GM19043 (cell line): ENCODE measurements at regions not wholly inside any gene's neighbourhood (a gene's known extent, or its start where the extent isn't known, plus 50 kb on each side); places are given as distances from the start of the nearest gene placed in this dataset.
"Not testable (repeated sequence)": the region's sequence is repeated elsewhere in the genome, so short reads cannot be mapped to it uniquely, and the experiment has no call there.

Experiments used
- ATAC-seq: cut with Tn5 transposase; IDR thresholded peaks from one replicate; pipeline ENCODE4 v1.9.1; 2021; ENCODE audit warnings: low read depth; ENCODE audit not compliant: unreplicated experiment

DNA sequence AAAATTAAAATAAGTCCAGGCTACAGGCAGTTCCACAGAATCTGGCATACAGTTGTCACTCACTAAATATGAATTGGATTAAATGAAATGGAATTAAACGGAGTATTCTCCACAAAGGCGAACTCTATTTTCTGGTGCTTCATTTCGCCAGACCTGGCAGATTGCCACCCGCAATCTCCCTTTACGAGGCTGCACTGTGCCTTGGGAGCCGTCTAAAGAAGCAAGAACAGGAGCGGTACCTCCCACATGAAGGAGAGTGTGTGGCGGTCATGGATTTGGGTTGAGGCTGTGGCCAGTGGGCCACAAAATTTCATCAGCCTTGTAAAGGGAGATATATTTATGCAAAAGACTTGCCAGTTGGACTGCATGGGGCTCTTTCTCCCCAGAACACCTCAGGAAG is 151.0 kb downstream of the OSR1 start:
- ATAC-seq, result no peak

DNA sequence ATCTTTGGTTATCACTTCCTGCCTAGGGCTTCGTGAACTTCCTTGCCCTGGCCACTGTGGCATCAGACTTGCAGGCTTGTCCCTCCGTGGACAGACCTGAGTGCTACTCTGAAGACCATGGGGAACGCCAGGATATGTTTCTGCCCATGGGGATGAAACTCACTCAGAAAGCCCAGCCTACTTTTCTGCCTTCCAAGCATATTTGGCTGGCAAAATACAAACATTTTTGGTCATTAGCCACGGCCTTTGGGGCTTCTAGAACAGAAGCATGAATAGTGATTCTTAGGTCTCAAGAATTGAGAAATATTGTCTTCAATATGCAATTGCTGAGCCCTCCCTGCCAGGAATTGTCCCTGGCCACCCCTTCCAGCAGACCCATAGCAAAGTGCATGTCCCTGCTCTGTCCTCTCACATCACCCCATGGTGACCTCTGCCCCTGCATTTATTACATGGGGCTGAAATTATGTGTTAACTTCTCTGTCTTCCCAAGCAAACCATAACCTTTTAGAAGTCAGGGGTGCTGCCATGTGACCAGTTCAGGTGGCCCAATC is 152.4 kb downstream of the OSR1 start:
- no peak for ATAC-seq

DNA sequence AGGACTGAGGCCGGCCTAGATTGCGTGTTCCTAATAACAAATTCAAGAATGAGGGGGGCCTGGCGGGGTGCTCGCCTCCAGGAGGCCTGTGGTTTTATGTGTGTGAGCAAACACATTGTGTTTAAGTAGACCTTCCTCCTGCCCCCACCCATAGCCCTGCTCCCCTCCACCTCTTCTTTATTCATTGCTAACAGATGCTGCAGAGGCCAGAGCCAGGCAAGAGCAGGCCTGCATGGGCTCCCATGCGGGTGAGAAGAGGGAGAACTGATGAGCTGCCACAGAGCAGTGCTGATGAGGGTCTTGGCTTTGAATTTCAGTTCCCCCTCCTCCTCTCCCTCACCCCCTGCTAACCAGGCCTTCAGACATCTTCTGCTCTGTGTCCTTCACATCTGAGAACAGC is 154.6 kb downstream of the OSR1 start:
- no peak for ATAC-seq

DNA sequence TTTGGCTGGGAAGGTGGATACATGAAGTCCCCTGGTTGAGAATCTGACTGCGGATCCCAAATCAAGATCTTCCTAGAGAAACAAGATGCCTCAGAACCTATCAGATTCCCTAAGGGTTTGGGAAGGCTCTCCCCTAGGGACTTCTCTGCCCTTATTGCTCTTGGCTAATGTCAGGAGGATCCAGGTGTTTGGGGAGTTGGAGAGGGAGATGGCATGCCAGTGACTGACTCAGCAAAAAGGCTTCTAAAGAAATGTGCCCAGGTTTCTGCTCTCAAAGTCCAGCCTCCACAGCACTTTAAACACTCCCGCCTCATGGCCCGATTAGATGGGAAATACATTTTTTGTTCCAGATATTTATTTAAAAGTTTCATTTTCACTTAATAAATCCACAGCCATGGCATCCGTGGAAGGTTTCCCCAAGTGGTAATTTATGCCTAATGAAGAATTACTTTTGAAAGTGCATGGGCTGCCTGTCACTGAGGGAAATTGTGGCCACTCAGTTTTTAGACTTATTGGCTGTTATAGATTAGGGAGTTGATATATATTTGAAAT is 156.4 kb downstream of the OSR1 start:
- no peak for ATAC-seq

DNA sequence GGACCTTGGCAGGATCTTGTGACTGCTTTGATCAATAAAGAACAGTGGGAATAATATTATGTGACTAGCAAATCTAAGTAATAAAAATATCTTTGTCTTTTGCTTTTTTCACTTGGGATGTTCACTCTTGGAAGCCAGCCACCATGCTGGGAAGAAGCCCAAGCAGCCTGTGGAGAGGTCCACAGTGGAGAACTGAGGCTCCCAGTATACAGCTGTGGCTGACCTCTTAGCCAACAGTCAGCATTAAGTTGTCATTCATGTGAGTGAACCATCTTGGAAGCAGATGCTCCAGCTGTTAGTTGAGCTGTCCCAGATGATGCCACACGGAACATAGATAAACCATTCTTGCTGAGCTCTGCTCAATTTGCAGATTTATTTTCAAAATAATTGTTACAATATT is 160.0 kb downstream of the OSR1 start:
- no peak for ATAC-seq

DNA sequence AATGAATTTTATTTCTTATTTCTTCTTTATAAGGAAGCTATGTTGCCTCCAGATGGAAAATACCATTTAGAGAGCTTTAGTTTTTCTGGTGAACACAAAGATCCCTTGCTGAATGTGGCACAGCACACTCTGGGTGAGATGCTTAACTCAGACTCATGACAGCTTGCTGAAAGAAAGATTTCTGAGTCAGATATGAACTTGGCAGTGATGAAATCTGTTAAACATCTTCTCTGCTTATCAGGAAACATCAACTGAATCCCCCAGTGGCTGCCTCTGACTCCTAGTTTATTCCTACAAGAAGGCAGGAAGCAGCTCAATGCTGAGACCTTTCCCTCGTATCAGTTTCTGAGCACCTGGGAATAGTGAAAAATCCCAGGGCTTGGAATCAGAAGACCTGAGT is 162.8 kb downstream of the OSR1 start:
- ATAC-seq, result no peak

DNA sequence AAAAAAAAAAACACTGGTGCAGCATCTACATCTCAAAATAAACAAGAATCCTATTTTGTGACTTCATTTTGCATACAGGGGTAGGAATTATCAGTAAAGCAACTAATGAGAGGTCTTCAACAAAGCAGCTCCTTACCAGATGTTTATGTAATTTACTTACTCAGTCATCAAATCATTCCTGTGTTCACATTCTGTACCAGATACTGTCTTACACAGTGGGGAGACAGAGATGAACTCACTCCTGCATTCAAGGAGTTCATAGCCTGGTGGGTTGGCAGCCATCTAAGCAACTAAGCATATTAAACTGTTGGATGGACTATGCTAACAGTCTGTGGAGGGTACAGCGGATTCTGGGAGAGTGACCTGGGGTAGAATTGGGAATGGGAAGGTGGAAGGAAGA is 169.0 kb downstream of the OSR1 start:
- no peak for ATAC-seq

DNA sequence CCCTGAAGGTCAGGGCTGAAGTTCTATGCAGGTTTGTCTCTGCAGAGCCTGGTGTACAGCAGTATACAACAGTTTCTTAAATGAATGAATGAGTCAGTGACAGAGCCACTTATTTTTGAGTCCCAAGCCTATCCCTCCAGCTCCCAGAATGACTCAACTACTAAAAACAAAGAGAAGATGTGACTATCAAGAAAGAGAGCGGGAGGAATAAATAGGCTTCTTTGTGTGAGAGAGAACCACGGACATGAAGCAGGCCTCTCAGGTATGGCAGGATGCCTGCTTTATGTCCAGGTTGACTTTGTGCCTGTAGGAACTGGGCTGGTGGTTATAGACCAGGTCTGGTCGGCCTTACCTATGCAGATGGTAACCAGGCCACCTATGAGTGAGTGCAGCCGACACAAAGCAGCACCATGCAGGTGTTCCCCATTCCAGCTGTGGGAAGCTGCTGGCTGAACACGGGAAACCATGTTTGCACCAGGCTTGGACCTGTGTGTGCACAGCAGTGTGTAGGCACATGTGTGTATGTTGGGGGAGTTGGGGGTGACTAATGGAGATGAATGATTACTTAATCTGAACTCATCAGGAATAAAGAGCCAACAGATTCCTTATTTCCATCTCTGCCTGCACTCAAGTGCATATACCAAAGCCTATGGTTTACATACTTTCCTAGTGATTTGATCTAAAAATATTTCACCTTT is 171.0 kb downstream of the OSR1 start:
- no peak for ATAC-seq

DNA sequence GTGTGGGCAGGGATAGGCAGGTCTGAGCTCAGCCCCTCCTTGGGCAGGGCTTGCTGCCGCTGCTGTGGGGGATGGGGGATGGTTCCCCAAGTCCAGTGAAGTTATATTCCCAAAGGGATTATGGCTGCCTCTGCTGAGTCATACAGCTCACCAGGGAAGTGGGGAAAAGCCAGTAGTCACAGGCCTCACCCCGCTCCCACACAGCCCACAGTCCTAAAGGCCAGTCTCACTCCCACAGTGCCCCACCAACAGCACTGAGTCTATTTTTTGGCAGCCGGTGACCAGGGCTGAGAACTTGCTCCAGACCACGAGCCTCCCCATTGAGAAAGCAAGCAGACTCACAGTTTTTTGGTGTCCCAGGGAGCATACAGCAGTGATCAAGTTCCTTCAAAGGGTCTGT is 173.3 kb downstream of the OSR1 start:
- ATAC-seq, result no peak

DNA sequence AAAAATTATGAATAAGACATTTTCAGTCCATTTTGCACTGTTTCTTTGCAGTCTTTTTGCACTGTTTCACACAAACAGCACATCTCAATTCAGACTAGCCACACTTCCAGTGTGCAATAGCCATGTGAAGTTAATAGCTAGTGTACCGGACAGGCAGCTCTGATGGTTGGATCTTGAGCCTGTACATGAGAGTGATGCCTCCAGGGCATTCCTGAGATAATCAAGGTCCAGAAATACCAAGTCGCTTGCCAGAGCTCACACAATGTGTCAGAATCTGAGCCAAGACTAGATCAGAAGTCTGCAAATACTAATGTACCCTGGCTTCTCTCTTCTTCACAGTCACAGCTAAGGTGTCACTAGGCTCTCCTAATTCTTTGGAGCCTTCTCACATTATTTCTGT is 180.2 kb downstream of the OSR1 start:
- no peak for ATAC-seq

DNA sequence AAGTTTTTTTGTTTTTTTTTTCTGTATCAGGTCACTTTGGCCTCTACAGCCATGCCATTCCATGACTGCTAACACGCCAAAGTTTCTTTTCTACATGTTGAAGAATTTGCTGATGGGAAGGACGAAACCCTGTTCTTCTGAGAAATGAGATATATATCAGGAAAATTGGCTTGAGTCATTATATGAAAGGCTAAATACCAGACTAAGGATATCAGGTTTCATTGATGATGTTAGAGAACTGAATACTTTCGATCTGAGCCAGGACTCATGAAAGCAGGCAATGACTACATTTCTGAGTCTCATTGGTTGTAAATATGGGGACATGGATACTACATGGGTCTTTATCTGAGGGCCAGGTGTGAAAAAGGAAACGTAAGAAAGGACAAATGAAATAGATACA is 181.4 kb downstream of the OSR1 start:
- ATAC-seq, result no peak

DNA sequence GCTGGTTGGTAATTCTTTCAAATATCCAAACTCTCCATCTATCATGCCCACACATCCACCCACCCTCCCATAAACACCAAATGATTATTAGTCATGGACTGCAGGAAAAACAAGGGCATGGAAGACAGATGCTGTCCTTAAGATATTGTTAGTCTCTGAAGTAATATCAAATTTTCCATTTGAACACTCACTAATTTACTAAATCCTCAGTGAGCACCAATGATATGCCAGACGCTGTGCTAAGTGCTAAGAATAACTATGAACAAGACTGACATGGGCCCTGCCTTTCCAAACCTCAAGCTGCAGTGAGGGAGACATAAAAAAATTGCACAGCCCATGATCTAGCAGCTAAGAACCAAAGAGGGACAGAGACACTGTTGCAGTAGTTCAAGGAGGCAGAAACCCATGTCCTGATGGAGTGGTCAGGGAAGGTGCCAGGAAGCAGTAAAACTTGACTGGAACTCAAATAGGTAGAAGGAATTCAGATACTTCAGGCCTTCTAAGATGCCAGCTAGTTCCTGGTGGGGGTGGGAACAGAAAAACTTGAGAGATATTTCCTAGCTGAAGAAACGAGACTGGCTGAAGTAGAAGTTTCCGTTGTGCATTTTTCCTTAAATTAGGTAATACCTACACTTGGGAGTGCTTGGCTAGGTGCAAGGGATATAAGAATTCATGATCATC is 182.1 kb downstream of the OSR1 start:
- ATAC-seq, result no peak

DNA sequence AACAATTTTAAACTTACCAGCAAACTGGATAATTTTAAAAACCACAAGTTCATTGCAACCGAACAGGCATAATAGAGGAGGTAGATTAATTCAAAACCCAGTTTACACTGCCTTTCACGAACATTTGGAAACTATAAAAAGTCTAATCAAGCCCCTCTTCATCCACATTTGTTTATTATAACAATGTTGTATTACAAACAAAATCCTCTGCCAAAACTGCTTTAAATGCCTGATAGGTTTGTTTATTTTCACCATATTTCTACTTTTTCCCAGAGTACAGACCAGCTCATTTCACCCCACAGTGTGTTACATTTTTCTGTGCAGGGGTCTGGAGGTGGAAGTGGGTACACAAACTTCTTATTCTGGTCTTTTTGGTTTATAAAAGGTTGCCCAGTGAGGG is 184.2 kb downstream of the OSR1 start:
- no peak for ATAC-seq

DNA sequence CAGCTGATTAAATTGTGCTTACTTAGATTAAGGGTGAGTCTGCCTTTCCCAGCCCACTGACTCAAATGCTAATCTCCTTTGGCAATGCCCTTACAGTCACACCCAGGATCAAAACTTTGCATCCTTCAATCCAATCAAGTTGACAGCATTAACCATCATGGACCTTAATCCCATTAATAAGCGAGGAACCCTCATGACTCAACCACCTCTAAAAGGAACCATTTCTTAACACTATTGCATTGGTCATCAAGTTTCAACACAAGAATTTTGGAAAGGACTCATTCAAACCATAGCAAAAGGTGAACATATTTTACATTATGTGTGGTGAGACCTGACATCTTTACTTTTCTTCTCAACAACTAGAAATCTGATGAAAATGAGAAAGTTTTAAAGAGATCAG is 187.0 kb downstream of the OSR1 start:
- no peak for ATAC-seq

DNA sequence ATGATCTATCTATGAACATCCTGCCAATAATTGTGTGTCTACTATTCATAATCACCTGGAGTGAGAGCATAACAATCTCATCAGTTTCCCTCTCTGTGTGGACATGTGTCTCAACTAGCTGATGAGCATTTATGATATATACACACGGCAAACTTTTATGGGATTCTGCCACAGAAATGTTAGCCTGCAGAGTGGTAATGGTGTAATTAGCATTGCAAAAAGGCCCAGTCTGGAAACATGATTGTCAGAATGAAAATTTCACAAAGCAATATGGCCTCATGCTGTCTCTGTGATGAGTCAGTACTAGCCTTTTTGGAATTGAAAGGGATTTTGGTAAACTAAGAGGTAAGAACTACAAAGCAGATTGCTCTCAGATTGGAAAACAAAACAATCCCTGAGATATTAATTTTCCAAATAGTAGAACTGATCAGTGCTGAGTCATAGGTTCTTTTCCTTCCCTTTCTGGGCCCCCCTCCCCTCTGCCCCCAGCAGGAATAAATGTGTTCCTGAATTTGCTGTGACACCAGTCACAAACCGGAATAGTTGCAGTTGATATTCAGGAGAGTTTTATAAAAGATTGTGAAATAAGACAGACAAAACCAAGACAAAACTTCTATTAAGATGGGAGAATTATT is 189.2 kb downstream of the OSR1 start:
- no peak for ATAC-seq

DNA sequence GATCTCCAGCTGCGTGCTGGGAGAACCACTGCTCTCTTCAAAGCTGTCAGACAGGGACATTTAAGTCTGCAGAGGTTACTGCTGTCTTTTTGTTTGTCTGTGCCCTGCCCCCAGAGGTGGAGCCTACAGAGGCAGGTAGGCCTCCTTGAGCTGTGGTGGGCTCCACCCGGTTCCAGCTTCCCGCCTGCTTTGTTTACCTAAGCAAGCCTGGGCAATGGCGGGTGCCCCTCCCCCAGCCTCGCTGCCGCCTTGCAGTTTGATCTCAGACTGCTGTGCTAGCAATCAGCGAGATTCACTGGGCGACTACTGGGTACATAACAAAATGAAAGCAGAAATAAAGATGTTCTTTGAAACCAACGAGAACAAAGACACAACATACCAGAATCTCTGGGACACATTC is 194.3 kb downstream of the OSR1 start:
- not testable (repeated sequence) for ATAC-seq

DNA sequence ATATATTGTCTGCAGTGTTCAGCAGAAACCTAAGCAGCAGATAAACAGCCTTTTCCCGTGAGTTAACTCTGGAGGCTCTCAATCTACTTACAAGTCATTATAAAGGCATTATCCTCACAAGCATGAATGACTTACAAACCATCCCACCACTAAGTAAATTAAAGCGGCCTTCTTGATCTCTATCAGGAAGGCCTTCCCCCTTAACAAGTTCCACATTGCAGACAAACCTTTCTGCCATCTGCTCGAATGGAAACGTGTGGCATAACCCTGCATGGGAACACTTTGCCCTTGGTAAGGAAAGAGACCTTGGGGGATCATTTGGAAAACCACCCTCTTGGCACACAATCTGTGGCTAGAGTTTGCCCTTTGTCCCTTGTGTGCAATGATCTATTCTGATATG is 199.5 kb downstream of the OSR1 start:
- ATAC-seq, result no peak

DNA sequence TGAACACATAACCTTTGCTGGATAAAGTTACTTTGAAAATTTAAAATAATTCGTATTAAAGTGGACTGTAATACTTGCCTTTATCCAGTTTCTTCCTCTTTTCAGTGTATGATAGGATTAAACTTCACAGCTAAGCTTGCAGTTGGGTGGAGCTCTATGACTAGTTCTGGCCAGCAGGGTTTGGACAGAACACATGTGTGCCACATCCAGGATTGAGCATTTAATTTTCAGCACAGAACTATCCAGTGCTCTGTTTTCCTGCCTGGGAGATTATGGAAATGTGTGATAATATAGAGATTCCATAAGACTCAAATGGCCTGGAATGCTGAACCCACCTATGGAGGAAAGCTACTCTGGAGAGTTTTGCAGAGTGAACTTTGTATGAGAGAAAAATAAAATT is 200.2 kb downstream of the OSR1 start:
- ATAC-seq, result no peak

DNA sequence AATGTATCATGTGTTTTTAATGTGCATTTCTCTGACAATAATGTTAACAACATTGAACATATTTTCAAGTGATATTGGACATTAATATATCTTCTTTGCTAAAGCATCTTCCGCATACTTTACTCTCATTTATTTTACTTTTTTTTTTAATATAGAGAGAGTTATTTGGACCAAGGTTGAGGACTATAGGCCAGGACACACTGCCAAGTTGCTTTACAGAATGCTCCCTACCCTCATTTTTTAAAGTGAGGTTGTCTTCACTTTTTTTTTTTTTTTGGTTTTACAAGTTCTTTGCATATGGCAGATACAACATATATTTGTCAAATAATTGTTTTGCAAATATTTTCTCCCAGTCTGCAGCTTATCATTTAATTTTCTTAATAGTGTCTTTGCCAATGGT is 201.8 kb downstream of the OSR1 start:
- no peak for ATAC-seq

DNA sequence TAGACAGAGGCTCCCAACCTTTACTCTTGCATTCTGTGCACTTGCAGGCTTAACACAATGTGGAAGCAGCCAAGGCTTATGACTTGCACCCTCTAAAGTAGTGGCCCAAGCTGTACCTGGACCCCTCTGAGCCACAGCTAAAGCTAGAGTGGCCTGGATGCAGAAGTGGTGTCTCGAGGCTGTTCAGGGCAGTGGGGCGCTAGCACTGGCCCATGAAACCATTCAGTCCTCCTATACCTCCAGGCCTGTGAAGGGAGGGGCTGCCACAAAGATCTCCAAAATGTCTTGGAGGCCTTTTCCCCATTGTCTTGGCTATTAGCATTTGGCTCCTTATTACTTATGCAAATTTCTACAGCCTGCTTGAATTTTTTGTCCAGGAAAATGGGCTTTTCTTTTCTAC is 207.7 kb downstream of the OSR1 start:
- ATAC-seq, result no peak

DNA sequence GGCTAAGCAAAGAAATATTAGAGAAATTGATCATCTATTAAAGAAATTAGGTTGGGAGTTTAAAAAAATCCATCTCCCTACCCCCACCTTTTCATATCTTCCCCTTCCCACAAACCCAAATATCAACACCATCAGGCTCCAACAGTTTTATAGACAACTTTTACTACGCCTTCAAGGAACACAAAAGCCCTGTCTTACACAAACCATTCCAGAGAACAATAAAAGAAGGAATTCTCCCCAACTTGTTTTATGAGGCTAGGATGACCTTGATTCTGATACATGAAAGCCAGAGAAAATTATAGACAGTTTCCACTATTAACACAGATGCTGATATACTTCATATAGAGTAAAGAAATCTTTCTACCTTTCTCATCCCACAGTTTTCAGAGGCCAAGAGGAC is 211.6 kb downstream of the OSR1 start:
- no peak for ATAC-seq
